PC-9 (cell line): ENCODE measurements at regions not wholly inside any gene's neighbourhood (a gene's known extent, or its start where the extent isn't known, plus 50 kb on each side); places are given as distances from the start of the nearest gene placed in this dataset.
A peak's percentile ranks its signal among the peaks of the same experiment; 100 is the strongest.

Source experiments
- BruUV-seq: library from RNA; stranded (reverse); fragments of 400-500 nt; replicated peaks from 2 replicates; lab custom pipeline; 2021; lab: Mats Ljungman, UMichigan
- CTCF ChIA-PET: fragments of 300-600 bp; sonication (Branson Sonifier 250); formaldehyde crosslinking; loops from one replicate; lab custom pipeline; 2022; ENCODE audit warnings: antibody characterized with exemption; lab: Charles Lee
- POLR2A ChIA-PET: fragments of 300-600 bp; sonication (Branson Sonifier 250); formaldehyde crosslinking; loops from one replicate; lab custom pipeline; 2022; ENCODE audit warnings: antibody characterized with exemption; ENCODE audit not compliant: unreplicated experiment; lab: Charles Lee
- DNase-seq, 2 experiments: peaks; one replicate each; pipeline versions ENCODE4 v3.0.0 to v3.0.0-alpha.2; 2015 to 2022; ENCODE audit warnings: mixed read lengths in 1 of 2
- H2AFZ ChIP-seq: fragments of 200-600 bp; sonication (generic); 2 replicates; pipeline ENCODE4 v1.8.1; 2017; ENCODE audit warnings: antibody characterized with exemption
- H3F3A ChIP-seq: fragments of 200-600 bp; sonication (generic); 2 replicates; pipeline ENCODE4 v1.8.1; 2017; ENCODE audit warnings: antibody characterized with exemption, mild to moderate bottlenecking, low read depth; ENCODE audit not compliant: insufficient read depth
- H3K27ac ChIP-seq: fragments of 200-600 bp; sonication (generic); 2 replicates; pipeline ENCODE4 v1.6.1; 2016; ENCODE audit warnings: mixed run types
- H3K27me3 ChIP-seq: fragments of 200-600 bp; sonication (generic); 2 replicates; pipeline ENCODE4 v1.6.1; 2016; ENCODE audit warnings: low read depth, mixed run types; ENCODE audit not compliant: insufficient read depth
- H3K36me3 ChIP-seq: fragments of 200-600 bp; sonication (generic); 2 replicates; pipeline ENCODE4 v1.6.1; 2016; ENCODE audit warnings: low read depth, mixed run types
- H3K4me1 ChIP-seq: fragments of 200-600 bp; sonication (generic); replicated peaks from 2 replicates; pipeline ENCODE4 v1.6.1; 2016; ENCODE audit warnings: mixed run types; ENCODE audit not compliant: insufficient read depth
- H3K4me2 ChIP-seq: fragments of 200-600 bp; sonication (generic); 2 replicates; pipeline ENCODE4 v1.6.1; 2017; ENCODE audit warnings: mixed run types
- H3K4me3 ChIP-seq: fragments of 200-600 bp; sonication (generic); 2 replicates; pipeline ENCODE4 v1.6.1; 2016; ENCODE audit warnings: mixed run types
- H3K79me2 ChIP-seq: fragments of 200-600 bp; sonication (generic); 2 replicates; pipeline ENCODE4 v1.6.1; 2017; ENCODE audit warnings: low read depth, mixed run types
- H3K9me2 ChIP-seq: fragments of 200-600 bp; sonication (generic); 2 replicates; pipeline ENCODE4 v1.8.1; 2017; ENCODE audit warnings: mild to moderate bottlenecking; ENCODE audit not compliant: insufficient read depth
- H3K9me3 ChIP-seq: fragments of 200-600 bp; sonication (generic); 2 replicates; pipeline ENCODE4 v1.8.1; 2016; ENCODE audit warnings: low read depth; ENCODE audit not compliant: insufficient read depth
- H4K20me1 ChIP-seq: fragments of 200-600 bp; sonication (generic); 2 replicates; pipeline ENCODE4 v1.8.1; 2017; ENCODE audit not compliant: insufficient read depth
- CTCF ChIP-seq: fragments of 200-600 bp; sonication (generic); conservative IDR thresholded peaks from 2 replicates; pipeline ENCODE4 v1.6.1; 2017; ENCODE audit warnings: mixed run types, antibody characterized with exemption, mild to moderate bottlenecking, moderate library complexity
- EZH2 ChIP-seq: fragments of 200-600 bp; sonication (generic); IDR thresholded peaks from 2 replicates; pipeline ENCODE4 v1.8.0; 2017; ENCODE audit warnings: antibody characterized with exemption, low read depth
- intact Hi-C: fragments of 100-400 bp; cut with micrococcal nuclease; formaldehyde crosslinking; loops from one replicate; pipeline ENCODE4 v1.10.0; 2022; ENCODE audit not compliant: unreplicated experiment

GRCh38 chr7:18341756-18342155 lies 153.8 kb upstream of the HDAC9 start:
- intact Hi-C loops = no loop called here

GRCh38 chr7:18343047-18343446 lies 152.5 kb upstream of the HDAC9 start:
- Histone ChIP-seq H3F3A (no peaks in the 10 kb centered on the region), H3K9me2 (no peaks in the 10 kb centered on the region), H3K4me1 (no peaks in the 10 kb centered on the region), H3K4me3 (no peak overlapping the region), H3K27me3 (no peaks in the 10 kb centered on the region), H4K20me1 (no peaks in the 10 kb centered on the region), H3K79me2 (no peaks in the 10 kb centered on the region), H3K27ac (no peak overlapping the region), H3K36me3 (no peaks in the 10 kb centered on the region), H2AFZ (no peak overlapping the region), H3K9me3 (peaks cover 14% of the 10 kb centered on the region), H3K4me2 (no peak overlapping the region)
- POLR2A ChIA-PET = no interaction called here
- intact Hi-C loops = no loop called here
- CTCF ChIA-PET = no interaction called here
- no TSS peak for BruUV-seq
- no peak for DNase-seq
- TF ChIP-seq EZH2 = no peak
- TF ChIP-seq CTCF = no peak

More at GRCh38 chr7:18341756-18342155, 153.8 kb upstream of the HDAC9 start:
- Histone ChIP-seq H3K9me3 (peaks cover 14% of the 10 kb centered on the region), H3K4me3 (no peak overlapping the region), H3K27ac (no peak overlapping the region), H2AFZ (0 out of 2 replicates have a peak overlapping the region, but pooled peaks have one; percentile 10), H3K27me3 (no peaks in the 10 kb centered on the region), H4K20me1 (no peaks in the 10 kb centered on the region), H3F3A (no peaks in the 10 kb centered on the region), H3K4me2 (no peak overlapping the region), H3K36me3 (no peaks in the 10 kb centered on the region), H3K4me1 (no peaks in the 10 kb centered on the region), H3K79me2 (no peaks in the 10 kb centered on the region), H3K9me2 (no peaks in the 10 kb centered on the region; the same call in 1 of the 2 replicates)
- no peak for TF ChIP-seq EZH2
- no peak for TF ChIP-seq CTCF
- ChIA-PET CTCF (no interaction called here), POLR2A (no interaction called here)
- no TSS peak for BruUV-seq
- no peak for DNase-seq

GRCh38 chr7:18344536-18344935 lies 151.0 kb upstream of the HDAC9 start:
- Histone ChIP-seq H3F3A (no peaks in the 10 kb centered on the region), H3K36me3 (no peaks in the 10 kb centered on the region), H3K27ac (no peak overlapping the region), H3K79me2 (no peaks in the 10 kb centered on the region), H3K9me3 (peaks cover 14% of the 10 kb centered on the region), H3K4me3 (no peak overlapping the region), H3K9me2 (no peaks in the 10 kb centered on the region), H2AFZ (no peak overlapping the region), H3K4me1 (no peaks in the 10 kb centered on the region), H4K20me1 (no peaks in the 10 kb centered on the region), H3K4me2 (no peak overlapping the region), H3K27me3 (no peaks in the 10 kb centered on the region)
- intact Hi-C loops = no loop called here
- BruUV-seq = no TSS peak
- CTCF ChIA-PET = interaction anchor here (1.8 kb wide), 1 partner anchor 575 kb away, joined by 9 read pairs; no protein-coding TSS in a partner anchor
- POLR2A ChIA-PET = no interaction called here
- no peak for DNase-seq
- TF ChIP-seq CTCF (no peak), EZH2 (no peak)
